Activated gamma-delta T cell treated with Interleukin-2 at 50 U/mL for 16 hours (primary cell): ENCODE measurements at regions not wholly inside any gene's neighbourhood (a gene's known extent, or its start where the extent isn't known, plus 50 kb on each side); places are given as distances from the start of the nearest gene placed in this dataset.
"Not testable (repeated sequence)": the region's sequence is repeated elsewhere in the genome, so short reads cannot be mapped to it uniquely, and the experiment has no call there.

Source experiments
- DNase-seq: peaks from one replicate; pipeline ENCODE4 v3.0.0-alpha.2; 2020

DNA sequence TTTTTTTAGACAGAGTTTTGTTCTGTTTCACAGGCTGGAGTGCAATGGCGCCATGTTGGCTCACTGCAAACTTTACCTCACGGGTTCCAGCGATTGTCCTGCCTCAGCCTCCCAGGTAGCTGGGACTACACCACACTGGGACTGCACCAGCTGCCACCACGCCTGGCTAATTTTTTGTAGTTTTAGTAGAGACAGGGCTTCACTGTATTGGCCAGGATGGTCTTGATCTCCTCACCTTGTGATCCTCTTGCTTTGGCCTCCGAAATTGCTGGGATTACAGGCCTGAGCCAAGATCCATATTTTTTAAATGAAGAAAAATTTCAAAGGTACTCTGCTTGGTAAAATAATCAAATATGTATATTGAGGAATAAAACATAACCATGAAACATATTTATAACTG lies 195.8 kb upstream of the TPTE start:
- not testable (repeated sequence) for DNase-seq

DNA sequence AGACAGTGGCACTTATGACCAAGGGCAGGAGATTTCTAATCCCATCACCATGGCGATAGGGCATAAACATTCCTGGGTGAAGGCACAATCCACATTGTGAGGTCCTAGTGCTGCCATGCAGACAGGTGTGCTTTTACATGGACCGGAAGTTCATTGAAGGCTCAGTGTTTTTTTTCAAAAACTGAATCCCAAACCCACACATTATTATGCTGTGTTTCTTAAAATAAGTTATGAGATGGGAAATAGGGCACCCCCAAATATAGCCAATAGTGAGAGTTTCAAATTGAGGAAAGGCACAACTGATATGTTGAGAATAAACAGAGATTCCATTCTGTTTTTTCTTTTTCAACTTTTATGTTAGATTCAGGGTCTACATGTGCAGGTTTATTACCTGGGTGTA lies 195.2 kb upstream of the TPTE start:
- not testable (repeated sequence) for DNase-seq

DNA sequence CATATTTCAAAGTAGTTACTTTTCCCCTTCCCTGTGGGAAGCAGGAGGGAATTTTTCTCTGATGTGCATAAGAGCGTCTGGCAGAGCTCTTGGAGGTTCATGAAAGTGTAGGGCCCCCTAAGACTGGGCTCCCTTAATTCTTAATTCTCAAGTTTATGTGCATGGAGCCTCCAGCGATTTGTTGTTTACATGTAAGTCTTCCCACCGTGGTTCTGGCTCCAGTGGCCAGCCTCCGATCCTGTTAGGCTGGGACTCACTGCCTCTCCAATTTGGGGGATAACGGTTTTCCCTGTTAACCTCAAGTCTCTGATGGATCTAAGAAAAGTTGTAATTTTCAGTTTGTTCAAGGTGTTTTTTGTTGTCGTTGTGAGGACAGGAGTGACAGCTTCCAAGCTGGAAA lies 192.7 kb upstream of the TPTE start:
- DNase-seq = not testable (repeated sequence)

DNA sequence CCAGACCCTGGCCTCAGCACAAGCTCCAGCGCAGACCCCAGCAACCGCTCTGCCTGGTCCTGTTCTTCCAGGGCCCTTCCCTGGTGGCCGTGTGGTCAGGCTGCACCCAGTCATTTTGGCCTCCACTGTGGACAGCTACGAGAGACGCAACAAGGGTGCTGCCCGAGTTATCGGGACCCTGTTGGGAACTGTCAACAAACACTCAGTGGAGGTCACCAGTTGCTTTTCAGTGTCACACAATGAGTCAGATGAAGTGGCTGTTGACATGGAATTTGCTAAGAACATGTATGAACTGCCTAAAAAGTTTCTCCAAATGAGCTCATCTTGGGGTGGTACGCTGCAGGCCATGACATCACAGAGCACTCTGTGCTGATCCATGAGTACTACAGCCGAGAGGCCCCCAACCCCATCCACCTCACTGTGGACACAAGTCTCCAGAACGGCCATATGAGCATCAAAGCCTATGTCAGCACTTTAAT lies 190.7 kb upstream of the TPTE start:
- DNase-seq = not testable (repeated sequence)

DNA sequence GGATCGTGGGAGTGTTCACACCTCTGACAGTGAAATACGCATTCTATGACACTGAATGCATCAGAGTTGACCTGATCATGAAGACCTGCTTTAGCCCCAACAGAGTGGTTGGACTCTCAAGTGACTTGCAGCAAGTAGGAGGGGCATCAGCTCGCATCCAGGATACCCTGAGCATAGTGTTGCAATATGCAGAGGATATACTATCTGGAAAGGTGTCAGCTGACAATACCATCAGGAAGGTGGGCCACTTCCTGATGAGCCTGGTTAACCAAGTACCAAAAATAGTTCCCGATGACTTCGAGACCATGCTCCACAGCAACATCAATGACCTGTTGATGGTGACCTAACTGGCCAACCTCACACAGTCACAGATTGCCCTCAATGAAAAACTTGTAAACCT lies 190.2 kb upstream of the TPTE start:
- DNase-seq = not testable (repeated sequence)

DNA sequence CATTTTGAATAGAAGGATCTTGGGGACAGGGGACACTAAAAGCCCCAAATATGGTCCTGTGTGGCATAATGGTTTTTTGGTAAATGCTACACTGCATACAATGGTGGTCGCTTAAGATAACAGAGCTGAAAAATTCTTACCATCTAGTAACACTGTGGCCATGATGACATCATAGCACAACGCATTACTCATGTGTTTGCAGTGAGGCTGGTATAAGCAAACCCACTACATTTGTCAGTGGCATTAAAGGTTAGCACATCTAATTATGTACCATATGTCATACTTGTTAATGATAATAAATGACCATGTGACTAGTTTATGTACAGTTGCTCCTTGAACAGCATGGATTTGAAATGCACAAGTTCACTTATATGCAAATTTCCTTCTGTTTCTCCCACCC lies 188.4 kb upstream of the TPTE start:
- not testable (repeated sequence) for DNase-seq

DNA sequence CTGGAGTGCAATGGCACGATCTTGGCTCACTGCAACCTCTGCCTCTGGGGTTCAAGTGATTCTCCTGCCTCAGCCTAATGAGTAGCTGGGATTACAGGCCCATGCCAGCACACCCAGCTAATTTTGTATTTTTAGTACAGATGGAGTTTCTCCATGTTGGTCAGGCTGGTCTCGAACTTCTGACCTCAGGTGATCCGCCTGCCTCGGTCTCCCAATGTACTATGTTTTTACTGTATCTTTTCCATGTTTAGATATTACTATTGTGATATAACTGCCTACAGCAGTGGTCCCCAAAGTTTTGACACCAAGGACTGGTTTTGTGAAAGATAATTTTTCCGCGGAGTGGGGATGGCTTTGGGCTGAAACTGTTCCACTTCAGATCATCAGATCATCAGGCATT lies 187.0 kb upstream of the TPTE start:
- not testable (repeated sequence) for DNase-seq

DNA sequence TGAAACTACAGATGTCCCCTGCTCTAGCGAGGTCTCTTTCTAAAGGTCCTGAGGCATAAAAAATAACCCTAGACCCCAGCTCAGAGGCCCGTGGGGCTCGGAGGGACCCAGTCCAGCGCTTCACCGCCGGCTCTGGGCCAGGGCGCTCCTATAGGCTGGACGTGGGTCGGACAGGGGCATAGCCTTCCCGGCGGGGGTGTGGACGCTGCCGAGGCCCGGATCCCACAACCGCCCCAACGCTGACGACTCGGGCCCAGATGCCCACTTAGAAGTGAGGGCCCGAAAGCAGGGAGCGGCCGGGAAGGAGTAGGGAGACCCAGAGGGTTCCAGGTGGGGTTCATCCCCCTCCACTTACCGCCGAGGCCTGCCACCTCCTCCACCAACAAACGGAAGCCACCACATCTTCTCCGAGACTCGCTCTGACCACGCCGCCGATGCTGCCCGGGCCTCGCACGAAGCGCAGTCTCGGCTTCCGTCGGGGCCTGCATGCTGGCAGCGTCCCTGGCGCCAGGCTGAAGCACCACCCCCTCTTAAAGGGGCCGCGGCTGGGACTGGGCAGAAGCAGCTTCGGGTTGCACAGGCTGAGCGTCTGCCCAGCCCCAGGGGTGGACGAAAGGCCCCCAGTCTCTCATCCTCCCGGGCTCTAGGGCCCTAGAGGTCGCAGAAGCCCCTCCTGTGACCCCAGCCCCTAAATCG lies 179.0 kb upstream of the TPTE start:
- not testable (repeated sequence) for DNase-seq

DNA sequence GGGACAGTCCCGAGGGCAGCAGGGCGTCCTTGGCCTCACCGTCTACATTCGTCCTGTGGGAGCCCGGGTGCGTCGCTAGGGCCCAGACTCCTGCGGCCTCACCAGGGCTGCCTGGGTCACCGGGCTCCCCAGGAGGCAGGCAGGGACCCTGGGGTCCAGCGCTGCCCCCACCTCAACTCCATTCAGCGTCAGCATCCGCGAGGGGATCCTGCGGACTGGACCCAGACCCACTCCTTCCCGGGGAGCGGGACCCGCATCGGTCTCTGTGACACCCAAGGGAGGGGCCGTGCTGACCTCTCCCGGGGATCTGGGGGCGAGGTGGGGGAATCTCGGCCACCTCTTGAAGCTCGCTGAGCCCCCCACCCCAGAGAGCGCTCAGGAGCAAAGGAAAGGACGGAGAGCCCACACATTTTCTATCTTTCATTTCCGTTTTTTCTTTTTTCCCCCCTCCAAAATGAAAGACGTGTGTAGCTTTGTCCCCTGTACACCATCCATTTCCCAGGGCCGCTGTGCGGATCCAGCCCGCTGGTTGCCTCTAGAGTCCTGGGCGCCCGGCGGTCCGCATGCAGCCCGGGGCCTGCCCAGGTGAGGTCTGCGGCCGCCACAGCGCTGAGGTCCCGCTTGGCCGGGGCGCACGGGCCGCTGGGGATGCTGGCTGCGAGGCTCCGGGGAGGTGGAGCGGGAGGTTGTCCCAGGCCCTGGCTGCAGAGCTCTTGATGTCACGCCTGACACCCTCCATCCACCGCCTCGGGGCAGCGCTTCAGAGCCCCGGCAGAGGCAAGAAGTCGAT lies 178.0 kb upstream of the TPTE start:
- not testable (repeated sequence) for DNase-seq

DNA sequence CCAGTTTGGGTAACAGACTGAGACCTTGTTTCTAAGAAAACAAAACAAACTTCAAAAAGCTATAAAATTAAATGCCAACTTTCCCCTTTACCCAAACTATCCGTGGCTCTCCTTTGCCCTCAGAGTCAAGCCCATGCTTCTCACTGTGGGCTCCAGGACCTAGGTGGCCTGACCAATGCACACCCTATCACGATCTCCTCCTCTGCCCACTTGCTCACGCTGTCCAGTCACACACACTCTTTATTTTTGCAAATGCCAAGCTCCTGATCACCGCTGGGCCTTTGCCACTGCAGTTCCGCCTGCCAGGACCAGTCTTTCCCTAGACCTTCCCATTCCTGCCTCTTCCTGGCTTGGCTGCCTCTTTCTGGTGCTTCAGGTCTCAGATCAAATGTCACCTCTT lies 177.1 kb upstream of the TPTE start:
- DNase-seq = not testable (repeated sequence)

DNA sequence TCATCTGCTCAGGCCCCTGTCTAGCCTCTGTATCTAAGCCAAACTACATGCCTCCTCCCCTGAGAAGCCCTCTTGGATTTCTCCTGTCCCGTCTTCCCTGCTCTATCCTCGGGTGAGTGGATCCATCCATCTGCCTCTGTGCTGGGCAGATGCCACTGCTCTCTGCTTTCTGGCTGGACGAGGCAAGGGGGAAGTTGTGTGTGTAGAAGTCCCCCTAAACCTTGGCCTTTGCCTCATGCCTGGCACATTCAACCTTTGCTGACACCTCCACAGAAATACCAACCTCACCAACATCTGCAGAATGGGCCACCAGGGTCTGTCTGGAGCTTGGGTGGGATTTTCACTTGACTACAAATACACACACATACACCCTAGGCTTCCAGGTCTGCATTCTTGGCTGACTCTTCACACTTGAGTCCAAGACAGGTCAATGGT lies 176.2 kb upstream of the TPTE start:
- DNase-seq = not testable (repeated sequence)

DNA sequence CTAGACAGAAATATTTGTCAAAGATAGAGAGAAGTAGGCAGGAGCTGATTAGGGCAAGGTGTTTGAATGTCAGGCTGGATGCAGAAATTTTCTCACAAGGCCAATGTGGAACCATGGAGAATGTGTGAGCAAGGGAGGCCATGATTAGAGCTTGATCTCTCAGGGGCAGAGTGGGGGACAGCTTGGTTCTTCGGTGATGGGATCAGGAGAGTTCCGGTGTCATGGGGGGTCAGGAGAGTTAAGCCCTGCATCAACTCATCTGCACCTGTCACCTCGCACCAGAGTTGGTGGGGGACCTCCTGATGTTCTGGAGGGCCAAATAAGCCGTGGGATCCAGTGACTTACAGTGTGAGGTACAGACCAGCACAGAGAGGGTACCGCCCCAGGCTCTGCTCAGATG lies 175.1 kb upstream of the TPTE start:
- DNase-seq = not testable (repeated sequence)

DNA sequence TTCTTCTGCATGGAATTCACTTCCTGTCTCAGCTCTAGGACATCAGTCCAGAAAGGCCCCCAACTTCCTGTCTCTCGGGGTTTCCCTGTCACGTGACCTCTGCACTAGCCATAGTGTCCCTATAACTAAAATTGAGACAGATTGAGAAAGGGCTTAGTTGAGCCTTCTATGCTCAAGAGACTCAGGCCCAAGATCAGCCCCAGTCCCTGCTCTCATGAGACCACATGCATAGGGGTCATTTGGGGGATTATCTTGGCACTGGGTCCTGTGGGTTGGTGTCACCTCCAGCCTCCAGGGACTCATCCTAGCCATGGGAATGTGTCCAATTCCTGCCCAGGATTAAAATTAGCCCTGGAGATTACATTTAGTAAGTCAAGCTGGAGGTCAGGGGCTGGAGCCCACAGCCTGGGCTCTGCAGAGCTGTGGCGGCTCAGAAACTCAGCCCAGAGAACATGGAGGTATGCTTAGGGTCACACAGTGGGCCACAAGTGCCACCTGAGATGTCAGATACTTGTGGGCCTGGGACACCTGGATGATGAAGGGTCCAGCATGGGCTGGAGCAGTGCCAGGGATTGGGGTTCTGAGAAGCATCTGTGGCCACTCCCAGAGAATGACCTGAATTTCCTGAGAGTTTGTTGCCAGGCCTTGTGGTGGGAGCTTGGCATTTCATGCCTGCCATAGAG lies 174.3 kb upstream of the TPTE start:
- DNase-seq = not testable (repeated sequence)

DNA sequence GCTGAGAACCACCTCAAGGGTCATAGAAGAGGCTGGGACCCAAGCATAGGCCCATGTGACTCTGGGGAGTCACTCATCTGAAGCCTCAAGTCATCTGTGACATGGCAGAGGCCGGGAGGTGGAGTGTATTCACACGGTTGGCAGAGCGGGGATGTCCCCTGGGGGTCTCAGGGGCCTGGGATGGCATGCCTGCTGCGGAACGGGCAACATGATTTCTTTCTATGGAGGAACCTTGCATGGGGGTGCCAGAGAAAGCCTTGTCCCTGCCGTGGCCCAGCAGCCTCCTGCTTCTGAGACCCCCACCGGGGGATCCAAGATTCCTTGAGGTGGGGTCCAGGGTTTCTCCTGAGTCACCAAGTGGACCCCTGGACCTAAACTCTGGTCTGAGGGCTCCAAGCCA lies 173.7 kb upstream of the TPTE start:
- DNase-seq = not testable (repeated sequence)

DNA sequence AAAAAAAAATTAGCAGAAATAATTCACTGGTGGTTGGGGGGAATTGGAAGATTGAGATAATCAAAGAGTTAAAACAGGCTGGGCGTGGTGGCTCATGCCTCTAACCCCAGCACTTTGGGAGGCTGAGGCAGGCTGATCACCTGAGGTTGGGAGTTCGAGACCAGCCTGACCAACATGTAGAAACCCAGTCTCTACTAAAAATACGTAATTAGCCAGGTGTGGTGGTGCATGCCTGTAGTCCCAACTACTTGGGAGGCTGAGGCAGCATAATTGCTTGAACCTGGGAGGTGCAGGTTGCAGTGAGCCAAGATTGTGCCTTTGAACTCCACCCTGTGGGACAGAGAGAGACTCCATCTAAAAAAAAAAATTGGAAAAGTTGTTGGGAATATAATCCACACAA lies 173.2 kb upstream of the TPTE start:
- not testable (repeated sequence) for DNase-seq

DNA sequence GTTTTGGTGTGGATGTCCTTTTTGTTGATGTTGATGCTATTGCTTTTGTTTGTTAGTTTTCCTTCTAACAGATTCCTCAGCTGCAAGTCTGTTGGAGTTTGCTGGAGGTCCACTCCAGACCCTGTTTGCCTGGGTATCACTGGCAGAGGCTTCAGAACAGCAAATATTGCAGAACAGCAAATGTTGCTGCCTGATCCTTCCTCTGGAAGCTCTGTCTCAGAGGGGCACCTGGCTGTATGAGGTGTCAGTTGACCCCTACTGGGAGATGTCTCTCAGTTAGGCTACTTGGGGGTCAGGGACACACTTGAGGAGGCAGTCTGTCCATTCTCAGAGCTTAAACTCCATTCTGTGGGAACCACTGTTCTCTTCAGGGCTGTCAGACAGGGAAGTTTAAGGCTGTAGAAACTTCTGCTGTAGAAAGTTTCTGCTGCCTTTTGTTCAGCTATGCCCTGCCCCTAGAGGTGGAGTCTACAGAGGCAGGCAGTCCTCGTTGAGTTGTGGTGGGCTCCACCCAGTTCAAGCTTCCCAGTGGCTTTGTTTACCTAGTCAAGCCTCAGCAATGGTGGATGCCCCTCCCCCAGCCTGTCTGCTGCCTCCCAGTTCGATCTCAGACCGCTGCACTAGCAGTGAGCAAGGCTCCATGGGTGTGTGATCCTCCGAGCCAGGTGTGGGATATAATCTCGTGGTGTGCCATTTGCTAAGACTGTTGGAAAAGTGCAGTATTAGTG lies 166.4 kb upstream of the TPTE start:
- DNase-seq = not testable (repeated sequence)

DNA sequence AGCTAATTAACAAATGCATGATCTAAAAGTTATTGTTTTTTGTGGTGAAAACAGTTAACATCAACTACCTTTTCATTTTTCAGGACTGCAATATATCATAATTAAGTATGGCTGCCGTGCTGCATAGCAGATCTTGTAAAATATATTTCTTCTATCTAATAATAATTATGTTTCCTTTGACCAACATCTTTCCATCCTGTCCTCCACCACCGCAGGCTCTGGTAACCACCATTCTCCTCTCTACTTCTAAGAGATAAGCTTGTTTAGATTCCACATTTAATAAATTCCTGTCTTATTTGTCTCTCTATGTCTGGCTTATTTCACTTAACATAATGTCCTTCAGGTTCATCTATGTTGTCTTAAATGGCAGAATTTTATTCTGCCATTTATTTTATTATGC lies 162.3 kb upstream of the TPTE start:
- DNase-seq = not testable (repeated sequence)

DNA sequence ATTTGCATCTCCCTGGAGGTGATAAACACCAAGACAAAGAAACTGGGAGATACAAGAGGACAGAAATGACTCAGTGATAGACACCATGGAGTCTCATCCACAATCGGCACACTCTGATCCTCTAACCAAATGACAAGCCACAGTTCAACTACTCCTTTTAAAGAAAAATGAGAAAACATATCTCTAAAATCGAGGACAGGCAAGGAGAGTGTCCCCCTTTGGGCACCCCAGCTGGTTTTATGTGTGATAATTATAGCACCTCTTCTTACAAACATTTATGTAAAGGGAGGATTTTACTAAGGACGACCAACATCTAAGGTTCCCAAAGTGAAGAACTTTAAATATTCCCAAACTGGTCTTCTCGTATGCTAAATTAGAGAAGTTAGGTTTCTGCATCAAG lies 161.5 kb upstream of the TPTE start:
- not testable (repeated sequence) for DNase-seq

DNA sequence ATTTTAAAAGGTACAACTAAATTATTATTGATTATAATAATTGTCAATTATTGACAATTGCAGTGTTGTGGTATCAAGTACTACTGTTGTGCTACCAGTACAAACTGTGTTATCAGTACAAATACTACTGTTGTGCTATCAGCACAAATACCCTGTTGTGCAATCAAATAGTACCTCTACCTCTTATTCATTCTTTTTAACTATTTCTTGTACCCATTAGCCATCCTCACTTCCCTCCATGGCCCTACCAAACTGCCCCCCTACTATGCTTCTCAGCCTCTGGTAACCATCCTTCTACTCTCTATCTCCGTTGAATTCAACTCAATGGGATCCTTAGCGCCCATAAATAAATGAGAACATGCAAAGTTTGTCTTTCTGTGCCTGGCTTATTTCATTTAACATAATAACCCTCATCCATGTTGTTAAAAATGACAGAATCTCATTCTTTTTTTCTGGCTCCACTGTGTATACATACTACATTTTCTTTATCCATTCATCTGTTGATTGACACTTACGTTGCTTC lies 160.1 kb upstream of the TPTE start:
- DNase-seq = not testable (repeated sequence)

DNA sequence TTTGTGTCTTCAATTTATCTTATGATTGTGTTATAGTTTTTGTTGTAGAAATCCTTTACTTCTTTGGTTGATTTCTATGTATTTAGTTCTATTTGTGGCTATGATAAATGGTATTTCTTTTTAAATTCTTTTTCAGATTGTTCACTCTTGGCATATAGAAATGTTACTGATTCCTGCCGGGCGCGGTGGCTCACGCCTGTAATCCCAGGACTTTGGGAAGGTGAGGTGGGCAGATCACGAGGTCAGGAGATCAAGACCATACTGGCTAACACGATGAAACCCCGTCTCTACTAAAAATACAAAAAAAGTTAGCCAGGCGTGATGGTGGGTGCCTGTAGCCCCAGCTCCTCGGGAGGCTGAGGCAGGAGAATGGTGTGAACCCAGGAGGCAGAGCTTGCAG lies 158.6 kb upstream of the TPTE start:
- DNase-seq = not testable (repeated sequence)

DNA sequence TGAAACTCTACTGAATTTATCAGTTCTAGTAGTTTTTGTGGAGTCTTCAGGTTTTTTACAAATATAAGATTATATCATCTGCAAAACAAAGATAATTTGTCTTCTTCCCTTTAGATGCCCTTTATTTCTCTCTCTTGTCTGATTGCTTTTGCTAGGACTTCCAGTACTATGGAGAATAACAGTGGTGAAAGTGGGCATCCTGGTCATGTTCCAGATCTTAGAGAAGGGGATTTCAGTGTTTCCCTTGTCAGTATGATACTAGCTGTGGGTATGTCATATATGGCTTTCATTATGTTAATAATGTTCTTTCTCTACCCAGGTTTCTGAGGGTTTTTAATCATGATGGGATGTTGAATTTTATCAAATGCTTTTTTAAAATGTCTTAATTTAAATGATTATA lies 158.1 kb upstream of the TPTE start:
- not testable (repeated sequence) for DNase-seq

DNA sequence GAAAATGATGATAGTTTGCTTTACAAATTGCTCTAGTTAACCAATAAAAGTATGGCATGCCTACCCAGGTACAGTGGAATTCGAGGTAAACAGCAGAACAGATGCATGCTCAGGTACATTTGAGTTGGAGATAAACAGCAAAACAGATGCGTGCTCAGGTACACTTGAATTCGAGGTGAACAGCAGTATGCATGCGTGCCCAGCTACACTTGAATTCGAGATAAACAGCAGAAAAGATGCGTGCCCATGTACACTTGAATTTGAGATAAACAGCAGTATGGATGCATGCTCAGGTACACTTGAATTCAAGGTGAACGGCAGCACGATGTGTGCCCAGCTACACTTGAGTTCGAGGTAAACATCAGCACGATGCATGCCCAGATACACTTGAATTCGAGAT lies 155.2 kb upstream of the TPTE start:
- DNase-seq = not testable (repeated sequence)

DNA sequence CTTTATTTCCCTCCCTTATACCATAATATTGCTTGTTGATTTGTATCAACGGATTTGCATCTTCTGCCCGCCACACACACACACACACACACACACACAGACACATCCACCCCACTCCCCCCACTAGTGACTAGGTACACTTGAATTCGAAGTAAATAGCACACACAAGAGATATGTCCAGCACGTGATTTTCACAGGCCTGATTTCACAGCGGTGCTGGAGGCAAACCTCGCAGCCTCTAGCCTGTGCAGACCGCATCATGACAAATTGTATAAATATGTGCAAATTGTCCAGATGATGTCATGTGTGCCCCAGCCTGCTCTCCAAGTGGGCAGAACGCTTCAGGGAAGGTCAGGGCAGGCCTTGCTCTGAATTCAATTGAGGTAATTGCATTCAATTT lies 153.8 kb upstream of the TPTE start:
- not testable (repeated sequence) for DNase-seq
